Stomach (tissue), 8 donors: ENCODE measurements at regions not wholly inside any gene's neighbourhood (a gene's known extent, or its start where the extent isn't known, plus 50 kb on each side); places are given as distances from the start of the nearest gene placed in this dataset.

Source experiments
- DNase-seq, 2 donors: peaks; one replicate each; pipeline versions ENCODE4 v3.0.0 to v3.0.0-alpha.2; 2013 to 2019
- H3K27ac ChIP-seq, 5 donors: fragments of 200-600 bp in 4 of 5; sonication (generic) in 4 of 5; one replicate each; pipeline ENCODE4 v1.5.1; 2013 to 2019; ENCODE audit warnings: mild to moderate bottlenecking in 1 of 5, moderate library complexity in 1 of 5
- H3K27me3 ChIP-seq, 3 donors: fragments of 200-600 bp; sonication (generic); one replicate each; pipeline ENCODE4 v1.5.1; 2017 to 2019; ENCODE audit warnings: mixed run types in 1 of 3
- H3K36me3 ChIP-seq, 4 donors: fragments of 200-600 bp; sonication (generic); 1 replicate in 3 of 4; 2 replicates in 1 of 4; pipeline ENCODE4 v1.5.1; 2016 to 2019
- H3K4me1 ChIP-seq, 4 donors: fragments of 200-600 bp; sonication (generic); one replicate each; pipeline ENCODE4 v1.5.1; 2016 to 2019
- H3K4me3 ChIP-seq, 4 donors: fragments of 200-600 bp; sonication (generic) in 3 of 4; one replicate each; pipeline ENCODE4 v1.5.1; 2016 to 2019; ENCODE audit warnings: mild to moderate bottlenecking in 1 of 4
- H3K9me3 ChIP-seq, 4 donors: fragments of 200-600 bp; sonication (generic); one replicate each; pipeline ENCODE4 v1.5.1; 2016 to 2019
- EP300 ChIP-seq: sonication (generic); formaldehyde crosslinking; IDR thresholded peaks from one replicate; pipeline ENCODE4 v1.6.1; 2017; ENCODE audit warnings: antibody characterized with exemption
- POLR2A ChIP-seq, 4 donors: fragments of 450-650 bp; IDR thresholded peaks; one replicate each; pipeline ENCODE4 v1.6.1; 2016; ENCODE audit warnings: antibody characterized with exemption in 4 of 4, control low read depth in 2 of 4, mild to moderate bottlenecking in 1 of 4, moderate library complexity in 1 of 4
- POLR2AphosphoS5 ChIP-seq, 3 donors: sonication (generic); formaldehyde crosslinking; IDR thresholded peaks; one replicate each; pipeline ENCODE4 v1.6.1; 2016; ENCODE audit warnings: antibody characterized with exemption in 3 of 3
- WGBS, 5 donors: extraction: QIAGEN DNeasy Blood & Tissue Kit in 3 of 5; methylation state at CpG; one replicate each; pipeline versions ENCODE4 v1.1.5 to v1.1.7; 2013 to 2018; 5-methylcytosine and 5-hydroxymethylcytosine counted together
- intact Hi-C: fragments of 100-400 bp; cut with DNase I; formaldehyde crosslinking; loops from one replicate; pipeline ENCODE4 v1.15.1; 2023; ENCODE audit warnings: low total_unique reads
- TF ChIP-seq, protein P1 (sequence below), 7 experiments: fragments of 450-650 bp in 4 of 7; fragments of 200-600 bp in 3 of 7; sonication (generic) in 3 of 7; IDR thresholded peaks; one replicate each; pipeline ENCODE4 v1.5.1; 2016 to 2019; ENCODE audit warnings: antibody characterized with exemption in 7 of 7, control low read depth in 2 of 7, mild to moderate bottlenecking in 1 of 7
- donor health status: healthy with polysubstance abuse.
- donor health status: Bipolar disorder and iron deficiency.
- donor health status: healthy.

- no peaks in the 10 kb centered on the region for H3K4me1 ChIP-seq
- no peak overlapping the region for H3K4me3 ChIP-seq
- H3K36me3 ChIP-seq: no peaks in the 10 kb centered on the region
- no peak overlapping the region for H3K27ac ChIP-seq
- no peaks in the 10 kb centered on the region for H3K27me3 ChIP-seq
- intact Hi-C loops: no loop called here
- DNase-seq: no peak
- WGBS, 5 donors: 37 to 79% (median 67%) methylated on average over 2 of the region's 2 CpGs
- TF ChIP-seq POLR2A (IDR thresholded peaks at IDR 0.05): no peak
- TF ChIP-seq POLR2AphosphoS5 (IDR thresholded peaks at IDR 0.05): no peak
- TF ChIP-seq, protein P1, sequence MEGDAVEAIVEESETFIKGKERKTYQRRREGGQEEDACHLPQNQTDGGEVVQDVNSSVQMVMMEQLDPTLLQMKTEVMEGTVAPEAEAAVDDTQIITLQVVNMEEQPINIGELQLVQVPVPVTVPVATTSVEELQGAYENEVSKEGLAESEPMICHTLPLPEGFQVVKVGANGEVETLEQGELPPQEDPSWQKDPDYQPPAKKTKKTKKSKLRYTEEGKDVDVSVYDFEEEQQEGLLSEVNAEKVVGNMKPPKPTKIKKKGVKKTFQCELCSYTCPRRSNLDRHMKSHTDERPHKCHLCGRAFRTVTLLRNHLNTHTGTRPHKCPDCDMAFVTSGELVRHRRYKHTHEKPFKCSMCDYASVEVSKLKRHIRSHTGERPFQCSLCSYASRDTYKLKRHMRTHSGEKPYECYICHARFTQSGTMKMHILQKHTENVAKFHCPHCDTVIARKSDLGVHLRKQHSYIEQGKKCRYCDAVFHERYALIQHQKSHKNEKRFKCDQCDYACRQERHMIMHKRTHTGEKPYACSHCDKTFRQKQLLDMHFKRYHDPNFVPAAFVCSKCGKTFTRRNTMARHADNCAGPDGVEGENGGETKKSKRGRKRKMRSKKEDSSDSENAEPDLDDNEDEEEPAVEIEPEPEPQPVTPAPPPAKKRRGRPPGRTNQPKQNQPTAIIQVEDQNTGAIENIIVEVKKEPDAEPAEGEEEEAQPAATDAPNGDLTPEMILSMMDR (IDR thresholded peaks at IDR 0.05): no peak
- no peak for TF ChIP-seq EP300
- no peaks in the 10 kb centered on the region for H3K9me3 ChIP-seq
These were observed 1445.7 kb upstream of the CADM2 start for GRCh38 chr3:83513051-83513450.

DNA sequence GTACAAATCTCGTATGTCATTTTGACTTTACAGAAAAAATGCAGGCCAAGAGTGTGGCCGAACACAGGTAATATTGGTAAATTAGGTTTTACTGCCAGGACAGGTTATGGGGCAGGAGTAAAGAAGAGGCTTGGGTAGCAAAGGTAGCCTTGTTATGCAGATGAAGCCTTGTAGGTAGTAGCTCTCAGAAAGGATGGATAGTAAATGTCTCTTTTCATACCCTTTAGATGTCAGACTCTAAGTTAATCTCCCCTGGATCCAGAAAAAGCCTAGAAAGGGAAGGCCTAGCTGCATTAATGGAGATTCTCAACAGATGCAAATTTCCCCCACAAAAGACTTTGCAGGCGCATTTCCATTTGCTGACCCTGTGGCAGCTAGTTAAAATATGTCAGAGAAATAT lies 1445.1 kb upstream of the CADM2 start:
- Histone ChIP-seq H3K27me3 (no peaks in the 10 kb centered on the region), H3K4me1 (no peaks in the 10 kb centered on the region), H3K9me3 (no peaks in the 10 kb centered on the region), H3K27ac (no peak overlapping the region), H3K36me3 (no peaks in the 10 kb centered on the region), H3K4me3 (no peak overlapping the region)
- 55 to 75% (median 57%) methylated on average over 3 of the region's 3 CpGs for WGBS, 5 donors
- no peak for DNase-seq
- intact Hi-C loops: no loop called here
- TF ChIP-seq, protein P1 (IDR thresholded peaks at IDR 0.05): no peak
- no peak for TF ChIP-seq POLR2A (IDR thresholded peaks at IDR 0.05)
- no peak for TF ChIP-seq EP300

DNA sequence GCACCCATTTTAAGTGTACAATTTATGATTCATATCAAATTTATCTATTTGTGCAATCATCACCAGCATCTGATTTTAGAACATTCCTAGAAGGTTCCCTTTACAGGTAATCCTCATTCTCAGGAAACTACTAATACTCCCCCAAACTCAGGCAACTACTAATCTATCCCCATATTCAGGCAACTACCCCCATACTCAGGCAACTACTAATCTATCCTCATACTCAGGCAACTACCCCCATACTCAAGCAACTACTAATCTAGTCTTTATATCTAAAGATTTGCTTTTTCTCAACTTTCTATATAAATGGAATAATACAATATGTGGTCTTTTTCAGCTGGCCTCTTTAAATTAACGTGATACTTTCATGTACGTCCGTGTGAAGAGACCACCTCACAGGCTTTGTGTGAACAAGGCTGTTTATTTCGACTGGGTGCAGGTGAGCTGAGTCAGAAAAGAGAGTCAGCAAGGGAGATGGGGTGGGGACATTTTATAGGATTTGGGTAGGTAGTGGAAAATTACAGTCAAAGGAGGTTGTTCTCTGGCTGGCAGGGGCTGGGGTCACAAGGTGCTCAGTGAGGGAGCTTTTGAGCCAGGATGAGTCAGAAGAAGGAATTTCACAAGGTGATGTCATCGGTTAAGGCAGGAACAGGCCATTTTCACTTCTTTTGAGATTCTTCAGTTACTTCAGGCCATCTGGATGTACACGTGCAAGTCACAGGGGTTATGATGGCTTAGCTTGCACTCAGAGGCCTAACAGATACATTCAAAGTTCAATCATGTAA lies 1444.5 kb upstream of the CADM2 start:
- TF ChIP-seq POLR2A (IDR thresholded peaks at IDR 0.05): no peak
- no peak overlapping the region for H3K4me3 ChIP-seq
- no peaks in the 10 kb centered on the region for H3K4me1 ChIP-seq
- no peak overlapping the region for H3K27ac ChIP-seq
- no peaks in the 10 kb centered on the region for H3K36me3 ChIP-seq
- H3K9me3 ChIP-seq: no peaks in the 10 kb centered on the region
- no peak for DNase-seq
- H3K27me3 ChIP-seq: no peaks in the 10 kb centered on the region
- 84 to 89% (median 88%) methylated on average over 6 of the region's 6 CpGs for WGBS, 5 donors
- intact Hi-C loops: no loop called here

- Histone ChIP-seq H3K27ac (no peak overlapping the region), H3K4me3 (no peak overlapping the region), H3K4me1 (no peaks in the 10 kb centered on the region), H3K36me3 (no peaks in the 10 kb centered on the region), H3K9me3 (no peaks in the 10 kb centered on the region), H3K27me3 (no peaks in the 10 kb centered on the region)
- 89 to 93% (median 92%) methylated on average over 17 to 18 of the region's 18 CpGs for WGBS, 5 donors
- intact Hi-C loops: no loop called here
- TF ChIP-seq POLR2AphosphoS5 (IDR thresholded peaks at IDR 0.05) (no peak), POLR2A (IDR thresholded peaks at IDR 0.05) (no peak), EP300 (no peak)
- TF ChIP-seq, protein P1 (IDR thresholded peaks at IDR 0.05): no peak
- DNase-seq: no peak
These were observed 1443.7 kb upstream of the CADM2 start for GRCh38 chr3:83515123-83515522.

- peak in 1 of 2 donors; percentile 86 for DNase-seq
- intact Hi-C loops: no loop called here
- TF ChIP-seq, protein P1 (IDR thresholded peaks at IDR 0.05): peak in 4 of 7 experiments; percentile 11 to 20 (median 18)
- no peak for TF ChIP-seq POLR2A (IDR thresholded peaks at IDR 0.05)
- no peak for TF ChIP-seq POLR2AphosphoS5 (IDR thresholded peaks at IDR 0.05)
- no peak overlapping the region for H3K4me3 ChIP-seq
- no peaks in the 10 kb centered on the region for H3K27me3 ChIP-seq
- WGBS, 5 donors: 6 to 17% (median 9%) methylated on average over 7 of the region's 7 CpGs
- no peaks in the 10 kb centered on the region for H3K36me3 ChIP-seq
- no peaks in the 10 kb centered on the region for H3K4me1 ChIP-seq
- H3K9me3 ChIP-seq: no peaks in the 10 kb centered on the region
- H3K27ac ChIP-seq: no peak overlapping the region
These were observed 1435.2 kb upstream of the CADM2 start for GRCh38 chr3:83523470-83524073.
